C4-2B (cell line): ENCODE measurements at regions not wholly inside any gene's neighbourhood (a gene's known extent, or its start where the extent isn't known, plus 50 kb on each side); places are given as distances from the start of the nearest gene placed in this dataset.

ENCODE experiments used
- CTCF ChIP-seq: fragments of 450-650 bp; conservative IDR thresholded peaks from 2 replicates; pipeline ENCODE4 v1.5.1; 2017; ENCODE audit warnings: mild to moderate bottlenecking
- ZFX ChIP-seq: fragments of 450-650 bp; IDR thresholded peaks from 2 replicates; pipeline ENCODE4 v1.6.1; 2017

GRCh38 chr9:107154766-107155165, 128.3 kb upstream of the RAD23B start:
- no peak for TF ChIP-seq CTCF
- no peak for TF ChIP-seq ZFX
